ENCODE measurements at regions not wholly inside any gene's neighbourhood (a gene's known extent, or its start where the extent isn't known, plus 50 kb on each side); places are given as distances from the start of the nearest gene placed in this dataset.

GRCh38 chr5:93674138-93674537 is 67.3 kb downstream of the POU5F2 start:
- no peak for TF ChIP-seq CTCF (IDR thresholded peaks at IDR 0.05; ENCODE audit: control extremely low read depth, extremely low read depth, low read depth, missing control alignments)
- POLR2A ChIA-PET: no interaction called here
- CTCF ChIA-PET: interaction anchor here (0.6 to 1.8 kb wide), 3 partner anchors 14 to 223 kb away, joined by 3 to 4 read pairs (median 3); no protein-coding TSS in a partner anchor
- no peak for DNase-seq (ENCODE audit: extremely low spot score)

DNA sequence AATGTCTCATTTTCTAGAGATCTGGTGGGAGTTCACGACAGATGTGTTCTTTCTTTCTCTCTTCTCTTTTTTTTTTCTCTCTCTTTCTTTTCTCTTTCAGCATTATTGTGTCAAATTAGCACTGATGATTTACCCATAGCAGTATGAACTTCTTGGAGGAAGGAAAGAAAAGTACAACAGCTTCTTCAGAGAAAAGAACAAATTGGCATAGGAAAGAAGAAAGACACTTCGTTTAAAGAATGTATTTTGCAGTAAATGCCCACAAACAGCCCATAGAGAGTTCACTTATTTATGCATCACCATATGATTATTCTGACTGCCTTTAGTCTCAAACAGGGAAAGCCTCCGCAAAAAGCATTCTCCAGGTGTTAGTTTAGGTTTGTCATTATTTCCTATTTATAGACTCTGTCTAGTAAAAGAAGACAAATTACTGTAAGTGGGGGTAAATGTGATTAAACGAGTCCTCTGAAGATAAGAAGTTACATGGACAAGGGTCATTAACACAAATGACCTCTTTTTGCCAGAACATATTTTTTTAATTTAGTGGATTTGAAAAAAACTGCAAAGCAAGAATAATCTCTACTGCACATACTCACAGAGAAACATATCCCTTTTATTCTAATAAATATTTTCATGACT is 68.0 kb downstream of the POU5F2 start:
- ChIA-PET POLR2A (no interaction called here), CTCF (interaction anchor here (1.0 to 1.8 kb wide), 2 partner anchors 15 to 224 kb away, joined by 3 to 4 read pairs; no protein-coding TSS in a partner anchor)
- TF ChIP-seq CTCF (IDR thresholded peaks at IDR 0.05; ENCODE audit: control extremely low read depth, extremely low read depth, low read depth, missing control alignments): no peak
- DNase-seq (ENCODE audit: extremely low spot score): no peak

- CTCF ChIA-PET: interaction anchor here (2.9 kb wide), 1 partner anchor 14 kb away, joined by 9 read pairs; no protein-coding TSS in a partner anchor
- no peak for TF ChIP-seq CTCF (IDR thresholded peaks at IDR 0.05; ENCODE audit: control extremely low read depth, extremely low read depth, low read depth, missing control alignments)
Measured at GRCh38 chr5:93665648-93666047, 75.8 kb downstream of the POU5F2 start.

DNA sequence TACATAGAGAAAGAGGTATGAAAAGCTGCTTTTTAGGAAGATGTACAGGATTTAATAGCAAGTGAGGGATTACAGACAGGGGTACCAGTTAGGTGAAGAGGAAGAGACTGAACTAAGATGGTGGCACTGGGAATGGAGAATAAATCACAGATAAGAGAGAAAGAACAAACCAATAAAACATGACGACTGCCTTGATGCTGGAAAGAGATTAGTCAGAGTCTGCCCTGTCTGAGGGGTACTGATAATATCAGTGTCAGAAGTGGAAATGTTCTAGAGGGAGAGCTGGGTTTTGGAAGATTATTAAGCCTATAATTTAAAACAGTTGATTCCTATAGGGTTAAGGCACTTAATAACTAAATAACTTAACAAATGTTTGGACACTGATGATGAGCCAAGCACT is 77.7 kb downstream of the NR2F1 start:
- TF ChIP-seq CTCF (IDR thresholded peaks at IDR 0.05; ENCODE audit: control extremely low read depth, extremely low read depth, low read depth, missing control alignments): no peak
- CTCF ChIA-PET: interaction anchor here (0.7 to 2.1 kb wide), 5 partner anchors 11 to 140 kb away, joined by 3 to 5 read pairs (median 3); no protein-coding TSS in a partner anchor
- POLR2A ChIA-PET: no interaction called here
- no peak for DNase-seq (ENCODE audit: extremely low spot score)

More at GRCh38 chr5:93665648-93666047, 75.8 kb downstream of the POU5F2 start:
- POLR2A ChIA-PET: no interaction called here
- no peak for DNase-seq (ENCODE audit: extremely low spot score)

DNA sequence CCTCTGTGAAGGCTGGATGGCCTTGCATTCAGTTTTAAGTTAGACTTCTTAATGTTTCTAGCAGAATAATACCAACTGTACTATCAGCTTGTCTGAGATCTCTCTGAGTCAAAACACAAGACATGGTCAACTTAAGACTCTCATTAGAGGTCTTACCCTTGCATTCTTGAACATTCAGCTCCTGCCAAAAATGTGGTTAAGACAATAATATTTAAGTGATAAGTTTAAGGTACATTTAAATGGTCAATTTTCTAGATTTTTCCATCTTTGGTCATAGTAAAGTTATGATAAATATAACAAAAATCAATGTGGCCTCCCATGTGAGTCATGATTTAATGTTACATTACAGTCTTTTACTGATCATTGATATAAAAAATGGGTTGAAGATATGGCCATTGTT is 75.0 kb downstream of the NR2F1 start:
- ChIA-PET POLR2A (no interaction called here), CTCF (no interaction called here)
- TF ChIP-seq CTCF (IDR thresholded peaks at IDR 0.05; ENCODE audit: control extremely low read depth, extremely low read depth, low read depth, missing control alignments): no peak
- no peak for DNase-seq (ENCODE audit: extremely low spot score)

- ChIA-PET CTCF (interaction anchor here (1.0 to 1.1 kb wide), 2 partner anchors 11 to 90 kb away, joined by 3 read pairs; no protein-coding TSS in a partner anchor), POLR2A (no interaction called here)
- no peak for DNase-seq (ENCODE audit: extremely low spot score)
- TF ChIP-seq CTCF (IDR thresholded peaks at IDR 0.05; ENCODE audit: control extremely low read depth, extremely low read depth, low read depth, missing control alignments): no peak
Measured at GRCh38 chr5:93654676-93655075, 71.7 kb downstream of the NR2F1 start.
